ENCODE measurements at regions not wholly inside any gene's neighbourhood (a gene's known extent, or its start where the extent isn't known, plus 50 kb on each side); places are given as distances from the start of the nearest gene placed in this dataset.

GRCh38 chr5:58204966-58205365 lies 254.9 kb downstream of the PLK2 start:
- TF ChIP-seq CTCF (IDR thresholded peaks at IDR 0.05; ENCODE audit: low read depth, low read length, missing input control), result no peak
- TF ChIP-seq, protein P1, sequence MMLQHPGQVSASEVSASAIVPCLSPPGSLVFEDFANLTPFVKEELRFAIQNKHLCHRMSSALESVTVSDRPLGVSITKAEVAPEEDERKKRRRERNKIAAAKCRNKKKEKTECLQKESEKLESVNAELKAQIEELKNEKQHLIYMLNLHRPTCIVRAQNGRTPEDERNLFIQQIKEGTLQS (IDR thresholded peaks at IDR 0.05), result no peak
- TF ChIP-seq REST (IDR thresholded peaks at IDR 0.05), result no peak
- TF ChIP-seq GABPA (IDR thresholded peaks at IDR 0.05 in 1 of 2, conservative IDR thresholded peaks at IDR 0.05 in 1 of 2), result no peak
- no peak for TF ChIP-seq SP1 (IDR thresholded peaks at IDR 0.05)
- no peak for TF ChIP-seq RXRA (IDR thresholded peaks at IDR 0.05)

Measured in liver (tissue), 3 donors.